GM23338 (cell line): ENCODE measurements at regions not wholly inside any gene's neighbourhood (a gene's known extent, or its start where the extent isn't known, plus 50 kb on each side); places are given as distances from the start of the nearest gene placed in this dataset.

Experiments used
- ATAC-seq: fragments of 200-7000 bp; cut with Tn5 transposase; 3 replicates; pipeline ENCODE4 v1.9.1; 2020
- DNase-seq: peaks from one replicate; pipeline ENCODE4 v3.0.0-alpha.2; 2015; ENCODE audit warnings: low spot score
- H2AFZ ChIP-seq: fragments of 200-600 bp; sonication (generic); 2 replicates; pipeline ENCODE4 v1.8.0; 2016; ENCODE audit warnings: antibody characterized with exemption, mild to moderate bottlenecking, moderate library complexity
- H3F3A ChIP-seq: fragments of 200-600 bp; sonication (generic); replicated peaks from 2 replicates; pipeline ENCODE4 v1.8.0; 2017; ENCODE audit warnings: antibody characterized with exemption, mixed run types, low read depth
- H3K27ac ChIP-seq: fragments of 200-600 bp; sonication (generic); 2 replicates; pipeline ENCODE4 v1.6.1; 2016; ENCODE audit warnings: low read depth
- H3K27me3 ChIP-seq: fragments of 200-600 bp; sonication (generic); 2 replicates; pipeline ENCODE4 v1.8.0; 2016; ENCODE audit warnings: mild to moderate bottlenecking, mixed run types, moderate library complexity; ENCODE audit not compliant: insufficient read depth
- H3K36me3 ChIP-seq: fragments of 200-600 bp; sonication (generic); 2 replicates; pipeline ENCODE4 v1.8.0; 2016; ENCODE audit warnings: mild to moderate bottlenecking; ENCODE audit not compliant: insufficient read depth
- H3K4me1 ChIP-seq: fragments of 200-600 bp; sonication (generic); 2 replicates; pipeline ENCODE4 v1.8.0; 2016; ENCODE audit warnings: mild to moderate bottlenecking, moderate library complexity; ENCODE audit not compliant: insufficient read depth
- H3K4me2 ChIP-seq: fragments of 200-600 bp; sonication (generic); 2 replicates; pipeline ENCODE4 v1.7.1; 2017; ENCODE audit warnings: mixed run types
- H3K4me3 ChIP-seq: fragments of 200-600 bp; sonication (generic); 2 replicates; pipeline ENCODE4 v1.6.1; 2016; ENCODE audit warnings: mixed run types
- H3K79me2 ChIP-seq: fragments of 200-600 bp; sonication (generic); replicated peaks from 2 replicates; pipeline ENCODE4 v1.8.0; 2017; ENCODE audit warnings: mild to moderate bottlenecking; ENCODE audit not compliant: insufficient read depth
- H3K9me2 ChIP-seq: fragments of 200-600 bp; sonication (generic); 2 replicates; pipeline ENCODE4 v1.8.0; 2017; ENCODE audit not compliant: insufficient read depth
- H4K20me1 ChIP-seq: fragments of 200-600 bp; sonication (generic); replicated peaks from 2 replicates; pipeline ENCODE4 v1.8.0; 2017; ENCODE audit warnings: mild to moderate bottlenecking; ENCODE audit not compliant: insufficient read depth
- H3K27ac Mint-ChIP-seq: 2 replicates; pipeline ENCODE4 v1.8.0; 2020; ENCODE audit warnings: inconsistent platforms, mild to moderate bottlenecking, moderate library complexity, mixed read lengths
- H3K27me3 Mint-ChIP-seq: 3 replicates; pipeline ENCODE4 v1.8.0; 2022; ENCODE audit warnings: low read depth, mild to moderate bottlenecking, moderate library complexity, mixed read lengths, inconsistent platforms; ENCODE audit not compliant: insufficient read depth, poor library complexity
- H3K36me3 Mint-ChIP-seq: 3 replicates; pipeline ENCODE4 v1.8.0; 2021; ENCODE audit warnings: low read depth, mild to moderate bottlenecking, inconsistent platforms, moderate library complexity, mixed read lengths
- H3K4me1 Mint-ChIP-seq: 3 replicates; pipeline ENCODE4 v1.8.0; 2020; ENCODE audit warnings: mild to moderate bottlenecking, inconsistent platforms, mixed read lengths
- H3K4me3 Mint-ChIP-seq: 3 replicates; pipeline ENCODE4 v1.8.0; 2021; ENCODE audit warnings: moderate library complexity, mild to moderate bottlenecking, inconsistent platforms, mixed read lengths
- H3K9me3 Mint-ChIP-seq: 3 replicates; pipeline ENCODE4 v1.8.0; 2020; ENCODE audit warnings: moderate library complexity, mild to moderate bottlenecking, inconsistent platforms, mixed read lengths
- CREB1 ChIP-seq: fragments of 250-450 bp; sonication (Bioruptor Pico); IDR thresholded peaks from 2 replicates; pipeline ENCODE4 v1.5.0; 2020; ENCODE audit warnings: low read depth, mild to moderate bottlenecking, moderate library complexity
- JUNB ChIP-seq: IDR thresholded peaks from one replicate; pipeline ENCODE4 v1.6.1; 2016; ENCODE audit warnings: antibody characterized with exemption; ENCODE audit not compliant: unreplicated experiment
- NANOG ChIP-seq: IDR thresholded peaks from 2 replicates; pipeline ENCODE4 v1.6.1; 2016; ENCODE audit warnings: antibody characterized with exemption, borderline replicate concordance
- POLR2AphosphoS5 ChIP-seq: IDR thresholded peaks from 2 replicates; pipeline ENCODE4 v1.6.1; 2016; ENCODE audit warnings: antibody characterized with exemption, low read depth
- STAT1 ChIP-seq: IDR thresholded peaks from one replicate; pipeline ENCODE4 v1.6.1; 2016; ENCODE audit warnings: antibody characterized with exemption; ENCODE audit not compliant: unreplicated experiment
- TF ChIP-seq, protein P1 (sequence below): fragments of 250-450 bp; sonication (Bioruptor Pico); IDR thresholded peaks from 2 replicates; pipeline ENCODE4 v1.5.0; 2020; ENCODE audit warnings: mild to moderate bottlenecking, moderate library complexity
- TF ChIP-seq, protein P2 (sequence below): IDR thresholded peaks from one replicate; pipeline ENCODE4 v1.6.1; 2018; ENCODE audit warnings: antibody characterized with exemption; ENCODE audit not compliant: unreplicated experiment
- TF ChIP-seq, protein P3 (sequence below), 2 experiments: fragments of 200-600 bp in 1 of 2; sonication (generic) in 1 of 2; conservative IDR thresholded peaks; 2 replicates each; pipeline versions ENCODE4 v1.5.1 to v1.6.1; 2016 to 2017; ENCODE audit warnings: antibody characterized with exemption in 2 of 2, low read depth in 2 of 2, mild to moderate bottlenecking in 2 of 2, moderate library complexity in 1 of 2

DNA sequence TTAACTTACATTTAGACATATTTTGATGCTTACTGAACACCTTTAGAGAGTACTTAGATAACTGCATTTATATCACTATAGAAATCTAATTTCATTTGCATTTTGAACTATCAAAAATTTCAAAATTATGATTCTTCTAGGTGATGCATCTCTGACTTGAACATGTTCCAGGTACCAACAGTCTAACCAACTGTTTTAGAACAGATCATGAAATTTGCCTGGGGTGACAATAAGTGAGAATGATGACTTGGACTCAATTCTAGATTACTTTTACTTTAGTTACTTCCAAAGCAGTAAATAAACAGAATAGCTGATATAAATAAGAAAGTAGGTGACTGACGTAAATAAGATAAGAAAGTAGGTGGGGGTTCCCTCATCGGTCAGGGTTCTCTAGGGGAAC, 307.8 kb downstream of the BCHE start (continued):
- TF ChIP-seq, protein P1, sequence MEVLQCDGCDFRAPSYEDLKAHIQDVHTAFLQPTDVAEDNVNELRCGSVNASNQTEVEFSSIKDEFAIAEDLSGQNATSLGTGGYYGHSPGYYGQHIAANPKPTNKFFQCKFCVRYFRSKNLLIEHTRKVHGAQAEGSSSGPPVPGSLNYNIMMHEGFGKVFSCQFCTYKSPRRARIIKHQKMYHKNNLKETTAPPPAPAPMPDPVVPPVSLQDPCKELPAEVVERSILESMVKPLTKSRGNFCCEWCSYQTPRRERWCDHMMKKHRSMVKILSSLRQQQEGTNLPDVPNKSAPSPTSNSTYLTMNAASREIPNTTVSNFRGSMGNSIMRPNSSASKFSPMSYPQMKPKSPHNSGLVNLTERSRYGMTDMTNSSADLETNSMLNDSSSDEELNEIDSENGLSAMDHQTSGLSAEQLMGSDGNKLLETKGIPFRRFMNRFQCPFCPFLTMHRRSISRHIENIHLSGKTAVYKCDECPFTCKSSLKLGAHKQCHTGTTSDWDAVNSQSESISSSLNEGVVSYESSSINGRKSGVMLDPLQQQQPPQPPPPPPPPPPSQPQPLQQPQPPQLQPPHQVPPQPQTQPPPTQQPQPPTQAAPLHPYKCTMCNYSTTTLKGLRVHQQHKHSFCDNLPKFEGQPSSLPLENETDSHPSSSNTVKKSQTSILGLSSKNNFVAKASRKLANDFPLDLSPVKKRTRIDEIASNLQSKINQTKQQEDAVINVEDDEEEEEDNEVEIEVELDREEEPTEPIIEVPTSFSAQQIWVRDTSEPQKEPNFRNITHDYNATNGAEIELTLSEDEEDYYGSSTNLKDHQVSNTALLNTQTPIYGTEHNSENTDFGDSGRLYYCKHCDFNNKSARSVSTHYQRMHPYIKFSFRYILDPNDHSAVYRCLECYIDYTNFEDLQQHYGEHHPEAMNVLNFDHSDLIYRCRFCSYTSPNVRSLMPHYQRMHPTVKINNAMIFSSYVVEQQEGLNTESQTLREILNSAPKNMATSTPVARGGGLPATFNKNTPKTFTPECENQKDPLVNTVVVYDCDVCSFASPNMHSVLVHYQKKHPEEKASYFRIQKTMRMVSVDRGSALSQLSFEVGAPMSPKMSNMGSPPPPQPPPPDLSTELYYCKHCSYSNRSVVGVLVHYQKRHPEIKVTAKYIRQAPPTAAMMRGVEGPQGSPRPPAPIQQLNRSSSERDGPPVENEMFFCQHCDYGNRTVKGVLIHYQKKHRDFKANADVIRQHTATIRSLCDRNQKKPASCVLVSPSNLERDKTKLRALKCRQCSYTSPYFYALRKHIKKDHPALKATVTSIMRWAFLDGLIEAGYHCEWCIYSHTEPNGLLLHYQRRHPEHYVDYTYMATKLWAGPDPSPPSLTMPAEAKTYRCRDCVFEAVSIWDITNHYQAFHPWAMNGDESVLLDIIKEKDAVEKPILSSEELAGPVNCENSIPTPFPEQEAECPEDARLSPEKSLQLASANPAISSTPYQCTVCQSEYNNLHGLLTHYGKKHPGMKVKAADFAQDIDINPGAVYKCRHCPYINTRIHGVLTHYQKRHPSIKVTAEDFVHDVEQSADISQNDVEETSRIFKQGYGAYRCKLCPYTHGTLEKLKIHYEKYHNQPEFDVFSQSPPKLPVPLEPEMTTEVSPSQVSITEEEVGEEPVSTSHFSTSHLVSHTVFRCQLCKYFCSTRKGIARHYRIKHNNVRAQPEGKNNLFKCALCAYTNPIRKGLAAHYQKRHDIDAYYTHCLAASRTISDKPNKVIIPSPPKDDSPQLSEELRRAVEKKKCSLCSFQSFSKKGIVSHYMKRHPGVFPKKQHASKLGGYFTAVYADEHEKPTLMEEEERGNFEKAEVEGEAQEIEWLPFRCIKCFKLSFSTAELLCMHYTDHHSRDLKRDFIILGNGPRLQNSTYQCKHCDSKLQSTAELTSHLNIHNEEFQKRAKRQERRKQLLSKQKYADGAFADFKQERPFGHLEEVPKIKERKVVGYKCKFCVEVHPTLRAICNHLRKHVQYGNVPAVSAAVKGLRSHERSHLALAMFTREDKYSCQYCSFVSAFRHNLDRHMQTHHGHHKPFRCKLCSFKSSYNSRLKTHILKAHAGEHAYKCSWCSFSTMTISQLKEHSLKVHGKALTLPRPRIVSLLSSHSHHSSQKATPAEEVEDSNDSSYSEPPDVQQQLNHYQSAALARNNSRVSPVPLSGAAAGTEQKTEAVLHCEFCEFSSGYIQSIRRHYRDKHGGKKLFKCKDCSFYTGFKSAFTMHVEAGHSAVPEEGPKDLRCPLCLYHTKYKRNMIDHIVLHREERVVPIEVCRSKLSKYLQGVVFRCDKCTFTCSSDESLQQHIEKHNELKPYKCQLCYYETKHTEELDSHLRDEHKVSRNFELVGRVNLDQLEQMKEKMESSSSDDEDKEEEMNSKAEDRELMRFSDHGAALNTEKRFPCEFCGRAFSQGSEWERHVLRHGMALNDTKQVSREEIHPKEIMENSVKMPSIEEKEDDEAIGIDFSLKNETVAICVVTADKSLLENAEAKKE (CRISPR knock-in tag): no peak
- TF ChIP-seq JUNB (no peak), NANOG (no peak), POLR2AphosphoS5 (no peak), STAT1 (no peak)
- TF ChIP-seq, protein P2, sequence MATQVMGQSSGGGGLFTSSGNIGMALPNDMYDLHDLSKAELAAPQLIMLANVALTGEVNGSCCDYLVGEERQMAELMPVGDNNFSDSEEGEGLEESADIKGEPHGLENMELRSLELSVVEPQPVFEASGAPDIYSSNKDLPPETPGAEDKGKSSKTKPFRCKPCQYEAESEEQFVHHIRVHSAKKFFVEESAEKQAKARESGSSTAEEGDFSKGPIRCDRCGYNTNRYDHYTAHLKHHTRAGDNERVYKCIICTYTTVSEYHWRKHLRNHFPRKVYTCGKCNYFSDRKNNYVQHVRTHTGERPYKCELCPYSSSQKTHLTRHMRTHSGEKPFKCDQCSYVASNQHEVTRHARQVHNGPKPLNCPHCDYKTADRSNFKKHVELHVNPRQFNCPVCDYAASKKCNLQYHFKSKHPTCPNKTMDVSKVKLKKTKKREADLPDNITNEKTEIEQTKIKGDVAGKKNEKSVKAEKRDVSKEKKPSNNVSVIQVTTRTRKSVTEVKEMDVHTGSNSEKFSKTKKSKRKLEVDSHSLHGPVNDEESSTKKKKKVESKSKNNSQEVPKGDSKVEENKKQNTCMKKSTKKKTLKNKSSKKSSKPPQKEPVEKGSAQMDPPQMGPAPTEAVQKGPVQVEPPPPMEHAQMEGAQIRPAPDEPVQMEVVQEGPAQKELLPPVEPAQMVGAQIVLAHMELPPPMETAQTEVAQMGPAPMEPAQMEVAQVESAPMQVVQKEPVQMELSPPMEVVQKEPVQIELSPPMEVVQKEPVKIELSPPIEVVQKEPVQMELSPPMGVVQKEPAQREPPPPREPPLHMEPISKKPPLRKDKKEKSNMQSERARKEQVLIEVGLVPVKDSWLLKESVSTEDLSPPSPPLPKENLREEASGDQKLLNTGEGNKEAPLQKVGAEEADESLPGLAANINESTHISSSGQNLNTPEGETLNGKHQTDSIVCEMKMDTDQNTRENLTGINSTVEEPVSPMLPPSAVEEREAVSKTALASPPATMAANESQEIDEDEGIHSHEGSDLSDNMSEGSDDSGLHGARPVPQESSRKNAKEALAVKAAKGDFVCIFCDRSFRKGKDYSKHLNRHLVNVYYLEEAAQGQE: no peak

DNA sequence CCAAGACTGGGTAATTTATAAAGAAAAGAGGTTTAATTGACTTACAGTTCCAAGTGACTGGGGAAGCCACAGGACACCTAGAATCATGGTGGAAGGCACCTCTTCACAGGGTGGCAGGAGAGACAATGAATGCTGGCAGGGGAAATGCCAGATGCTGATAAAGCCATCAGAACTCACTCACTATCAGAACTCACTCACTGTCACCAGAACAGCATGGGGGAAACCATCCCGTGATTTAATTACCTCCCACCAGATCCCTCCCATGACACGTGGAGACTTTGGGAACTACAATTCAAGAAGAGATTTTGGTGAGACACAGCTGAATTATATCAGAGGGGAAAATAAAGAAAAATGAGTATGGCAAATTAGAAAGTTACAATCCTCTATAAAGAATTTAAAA, 310.9 kb downstream of the BCHE start:
- Histone ChIP-seq H3K4me3 (no peak overlapping the region), H3K79me2 (no peaks in the 10 kb centered on the region), H3K27ac (no peak overlapping the region), H3K27me3 (no peaks in the 10 kb centered on the region), H3F3A (no peaks in the 10 kb centered on the region), H3K4me1 (no peaks in the 10 kb centered on the region), H3K4me2 (no peak overlapping the region), H2AFZ (no peak overlapping the region), H3K9me2 (no peaks in the 10 kb centered on the region), H3K36me3 (no peaks in the 10 kb centered on the region), H4K20me1 (no peaks in the 10 kb centered on the region)
- no peaks in the 10 kb centered on the region; the same call in 2 of the 3 replicates for H3K36me3 Mint-ChIP-seq
- H3K4me3 Mint-ChIP-seq: no peak overlapping the region
- TF ChIP-seq CREB1 (CRISPR knock-in tag): no peak
- TF ChIP-seq, protein P3, sequence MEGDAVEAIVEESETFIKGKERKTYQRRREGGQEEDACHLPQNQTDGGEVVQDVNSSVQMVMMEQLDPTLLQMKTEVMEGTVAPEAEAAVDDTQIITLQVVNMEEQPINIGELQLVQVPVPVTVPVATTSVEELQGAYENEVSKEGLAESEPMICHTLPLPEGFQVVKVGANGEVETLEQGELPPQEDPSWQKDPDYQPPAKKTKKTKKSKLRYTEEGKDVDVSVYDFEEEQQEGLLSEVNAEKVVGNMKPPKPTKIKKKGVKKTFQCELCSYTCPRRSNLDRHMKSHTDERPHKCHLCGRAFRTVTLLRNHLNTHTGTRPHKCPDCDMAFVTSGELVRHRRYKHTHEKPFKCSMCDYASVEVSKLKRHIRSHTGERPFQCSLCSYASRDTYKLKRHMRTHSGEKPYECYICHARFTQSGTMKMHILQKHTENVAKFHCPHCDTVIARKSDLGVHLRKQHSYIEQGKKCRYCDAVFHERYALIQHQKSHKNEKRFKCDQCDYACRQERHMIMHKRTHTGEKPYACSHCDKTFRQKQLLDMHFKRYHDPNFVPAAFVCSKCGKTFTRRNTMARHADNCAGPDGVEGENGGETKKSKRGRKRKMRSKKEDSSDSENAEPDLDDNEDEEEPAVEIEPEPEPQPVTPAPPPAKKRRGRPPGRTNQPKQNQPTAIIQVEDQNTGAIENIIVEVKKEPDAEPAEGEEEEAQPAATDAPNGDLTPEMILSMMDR (conservative IDR thresholded peaks at IDR 0.05; ENCODE audit: low read depth in 2 of 2): 0 out of 4 replicates have a peak, but pooled peaks of 1 of the 2 experiments have one; percentile 14
- TF ChIP-seq NANOG: no peak
- no peak overlapping the region for H3K27ac Mint-ChIP-seq
- DNase-seq (peak; percentile 45), ATAC-seq (peak; percentile 42; the same call in 1 of the 3 replicates)
- H3K9me3 Mint-ChIP-seq: peaks cover 3% of the 10 kb centered on the region; the same call in 1 of the 3 replicates
- H3K27me3 Mint-ChIP-seq: no peaks in the 10 kb centered on the region
- no peaks in the 10 kb centered on the region for H3K4me1 Mint-ChIP-seq
